ENCODE measurements at regions not wholly inside any gene's neighbourhood (a gene's known extent, or its start where the extent isn't known, plus 50 kb on each side); places are given as distances from the start of the nearest gene placed in this dataset.
"Not testable (repeated sequence)": the region's sequence is repeated elsewhere in the genome, so short reads cannot be mapped to it uniquely, and the experiment has no call there.

DNA sequence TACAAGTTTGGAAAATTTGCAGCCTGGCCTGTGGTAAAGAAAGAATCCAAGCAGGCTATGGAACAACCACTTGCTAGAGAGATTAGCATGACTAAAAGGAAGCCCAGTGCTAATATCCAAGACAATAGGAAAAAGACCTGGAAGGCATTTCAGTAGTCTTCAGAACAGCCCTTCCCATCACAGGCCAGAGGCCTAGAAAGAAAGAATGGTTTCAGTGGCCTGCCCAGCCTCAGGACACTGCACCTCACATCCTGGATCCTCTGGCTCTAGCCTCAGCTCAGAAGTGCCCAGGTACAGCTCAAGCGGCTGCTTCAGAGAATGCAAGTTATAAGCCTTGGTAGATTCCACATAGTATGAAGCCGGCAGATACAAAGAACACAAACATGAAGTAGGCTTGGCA is 449.8 kb upstream of the AR start:
- no peak for TF ChIP-seq CTCF (conservative IDR thresholded peaks at IDR 0.05; ENCODE audit: low read depth, low read length)
- no peak overlapping the region for H3K4me3 ChIP-seq (ENCODE audit: low read length)
- DNase-seq (ENCODE audit: low read depth) = no peak

GRCh38 chrX:67050760-67051159 is 411.9 kb upstream of the EDA2R start:
- no peak for DNase-seq (ENCODE audit: low read depth)
- H3K4me3 ChIP-seq (ENCODE audit: low read length) = no peak overlapping the region
- TF ChIP-seq CTCF (conservative IDR thresholded peaks at IDR 0.05; ENCODE audit: low read depth, low read length) = no peak

- no peak for DNase-seq (ENCODE audit: low read depth)
- no peak for TF ChIP-seq CTCF (conservative IDR thresholded peaks at IDR 0.05; ENCODE audit: low read depth, low read length)
- no peak overlapping the region for H3K4me3 ChIP-seq (ENCODE audit: low read length)
Measured at GRCh38 chrX:67044866-67045265, 406.0 kb upstream of the EDA2R start.

GRCh38 chrX:67044029-67044653 is 405.3 kb upstream of the EDA2R start:
- no peak overlapping the region for H3K4me3 ChIP-seq (ENCODE audit: low read length)
- TF ChIP-seq CTCF (conservative IDR thresholded peaks at IDR 0.05; ENCODE audit: low read depth, low read length) = no peak
- DNase-seq (ENCODE audit: low read depth) = no peak

DNA sequence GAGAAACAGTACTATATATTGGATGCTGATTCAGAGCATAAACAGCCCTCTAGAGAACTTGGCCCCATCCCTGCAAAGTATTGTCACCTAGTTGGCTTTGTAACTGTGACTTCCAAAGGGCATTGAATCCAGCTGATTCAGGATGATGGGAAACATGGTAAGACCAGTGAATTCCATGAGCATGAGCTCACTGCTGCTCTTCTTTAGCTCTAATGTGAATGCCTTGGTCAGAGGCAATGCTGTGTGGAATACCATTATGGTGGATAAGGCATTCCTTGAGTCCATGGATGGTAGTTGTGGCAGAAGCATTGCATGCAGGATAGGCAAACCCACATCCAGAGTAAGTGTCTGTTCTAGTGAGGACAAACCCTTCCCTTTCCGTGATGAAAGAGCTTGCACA is 365.6 kb upstream of the EDA2R start:
- TF ChIP-seq CTCF (conservative IDR thresholded peaks at IDR 0.05; ENCODE audit: low read depth, low read length) = no peak
- no peak overlapping the region for H3K4me3 ChIP-seq (ENCODE audit: low read length)
- no peak for DNase-seq (ENCODE audit: low read depth)

- H3K4me3 ChIP-seq (ENCODE audit: low read length) = no peak overlapping the region
- no peak for DNase-seq (ENCODE audit: low read depth)
- no peak for TF ChIP-seq CTCF (conservative IDR thresholded peaks at IDR 0.05; ENCODE audit: low read depth, low read length)
Measured at GRCh38 chrX:66994729-66995128, 355.9 kb upstream of the EDA2R start.

- not testable (repeated sequence) for DNase-seq (ENCODE audit: low read depth)
Measured at GRCh38 chrX:66992077-66992476, 353.2 kb upstream of the EDA2R start.

GRCh38 chrX:66988331-66988730 is 349.5 kb upstream of the EDA2R start:
- DNase-seq (ENCODE audit: low read depth) = no peak
- TF ChIP-seq CTCF (conservative IDR thresholded peaks at IDR 0.05; ENCODE audit: low read depth, low read length) = no peak

More at GRCh38 chrX:66992077-66992476, 353.2 kb upstream of the EDA2R start:
- H3K4me3 ChIP-seq (ENCODE audit: low read length) = not testable (repeated sequence)

More at GRCh38 chrX:66988331-66988730, 349.5 kb upstream of the EDA2R start:
- no peak overlapping the region for H3K4me3 ChIP-seq (ENCODE audit: low read length)
